ENCODE measurements at regions not wholly inside any gene's neighbourhood (a gene's known extent, or its start where the extent isn't known, plus 50 kb on each side); places are given as distances from the start of the nearest gene placed in this dataset.

GRCh38 chr17:73949903-73950592 lies 253.4 kb upstream of the RPL38 start:
- no peak for TF ChIP-seq POLR2A (IDR thresholded peaks at IDR 0.05)
- no peak for TF ChIP-seq CTCF (IDR thresholded peaks at IDR 0.05)

Data from right lobe of liver (tissue), 4 donors.